NCI-H2107 (cell line): ENCODE measurements at regions not wholly inside any gene's neighbourhood (a gene's known extent, or its start where the extent isn't known, plus 50 kb on each side); places are given as distances from the start of the nearest gene placed in this dataset.

Experiments used
- DNase-seq: peaks from one replicate; lab custom pipeline; 2025; lab: John Stamatoyannopoulos, UW

DNA sequence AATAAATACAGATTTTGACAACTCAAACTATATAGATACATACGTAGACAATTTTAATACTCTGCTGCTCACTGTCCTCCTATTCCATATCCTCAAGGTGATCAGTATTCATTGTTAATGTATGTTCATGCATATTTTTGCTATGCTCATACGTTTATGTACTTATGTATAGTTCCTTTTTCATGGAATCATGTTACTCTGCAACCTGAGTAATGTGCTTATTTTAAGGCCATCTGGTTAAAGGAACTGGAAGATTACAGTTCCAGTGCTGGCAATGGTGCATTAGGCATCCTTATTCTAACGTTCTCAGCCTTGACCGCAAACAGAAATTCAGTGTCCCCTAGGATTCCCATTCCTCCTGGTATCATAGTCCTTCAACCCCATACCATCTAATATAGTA lies 385.0 kb upstream of the TNP1 start:
- no peak for DNase-seq

DNA sequence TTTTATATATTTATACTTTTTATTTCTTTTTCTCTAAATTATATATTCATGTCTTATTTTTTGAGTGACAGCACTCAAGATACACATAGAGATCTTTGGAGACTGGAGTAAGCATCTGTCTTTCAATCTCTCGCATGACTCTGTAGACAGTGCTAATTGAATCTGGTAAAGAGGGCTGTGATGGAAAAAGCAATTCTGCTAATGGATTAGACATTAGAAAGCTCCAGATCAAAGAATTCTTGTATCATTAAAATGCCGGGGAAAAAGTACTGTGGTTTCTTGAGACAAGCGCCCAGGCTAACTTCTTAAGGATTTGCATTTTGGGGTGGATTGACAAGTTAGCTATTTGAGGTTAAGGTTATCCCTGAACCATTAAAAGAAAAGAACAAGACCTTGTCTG lies 383.1 kb upstream of the TNP1 start:
- no peak for DNase-seq

DNA sequence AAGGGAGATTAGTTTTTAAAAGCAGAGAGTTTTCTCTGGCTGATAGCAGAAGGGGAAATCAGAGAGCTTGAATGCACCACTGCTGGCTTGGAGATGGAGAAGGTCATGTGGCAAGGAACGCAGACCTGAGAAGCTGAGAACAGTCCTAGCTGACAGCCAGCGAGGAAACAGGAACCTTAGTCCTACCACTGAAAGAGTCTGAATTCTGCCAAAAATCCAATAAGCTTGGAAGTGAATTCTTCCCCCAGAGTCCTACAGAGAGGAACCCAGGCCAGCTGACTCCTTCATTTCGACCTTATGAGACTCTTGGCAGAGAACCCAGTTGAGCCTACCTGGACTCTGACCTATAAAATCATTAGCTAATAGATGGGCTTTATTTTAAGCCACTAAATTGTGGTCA lies 371.9 kb upstream of the TNP1 start:
- DNase-seq, result no peak

GRCh38 chr2:217231212-217231611 lies 371.3 kb upstream of the TNP1 start:
- no peak for DNase-seq

GRCh38 chr2:217228732-217229131 lies 368.9 kb upstream of the TNP1 start:
- no peak for DNase-seq

GRCh38 chr2:217227794-217228193 lies 367.9 kb upstream of the TNP1 start:
- DNase-seq, result no peak

GRCh38 chr2:217225596-217225995 lies 365.7 kb upstream of the TNP1 start:
- no peak for DNase-seq

GRCh38 chr2:217223222-217223930 lies 363.5 kb upstream of the TNP1 start:
- DNase-seq, result no peak

DNA sequence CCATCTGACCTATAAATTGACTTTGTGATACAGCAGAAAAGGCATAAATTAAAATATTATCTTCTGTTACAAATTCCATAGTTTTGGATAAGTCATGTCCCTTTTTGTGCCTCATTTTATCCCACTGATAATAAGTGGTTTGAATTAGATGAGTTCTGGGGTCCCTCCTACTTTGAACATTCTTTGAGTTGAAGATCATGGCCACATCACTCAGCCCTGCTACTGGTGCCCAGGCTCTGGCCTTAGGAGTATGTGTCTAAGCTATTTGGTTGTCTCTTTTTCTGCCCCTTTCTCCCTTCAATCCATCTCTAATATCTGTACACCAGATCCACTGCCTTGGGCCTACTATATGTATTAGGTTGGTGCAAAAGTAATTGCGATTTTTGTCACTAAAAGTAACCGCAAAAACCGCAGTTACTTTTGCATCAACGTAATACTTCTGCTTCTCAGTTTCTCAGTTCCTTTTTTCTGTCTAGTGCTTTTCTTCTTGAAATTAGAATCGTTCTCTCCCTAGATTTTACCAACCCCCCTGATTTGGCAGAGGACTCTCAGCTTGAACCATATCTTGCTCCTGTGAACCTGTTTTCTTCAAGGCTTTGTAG lies 362.5 kb upstream of the TNP1 start:
- DNase-seq, result no peak

- no peak for DNase-seq
Measured at GRCh38 chr2:217220228-217221013, 360.6 kb upstream of the TNP1 start.

DNA sequence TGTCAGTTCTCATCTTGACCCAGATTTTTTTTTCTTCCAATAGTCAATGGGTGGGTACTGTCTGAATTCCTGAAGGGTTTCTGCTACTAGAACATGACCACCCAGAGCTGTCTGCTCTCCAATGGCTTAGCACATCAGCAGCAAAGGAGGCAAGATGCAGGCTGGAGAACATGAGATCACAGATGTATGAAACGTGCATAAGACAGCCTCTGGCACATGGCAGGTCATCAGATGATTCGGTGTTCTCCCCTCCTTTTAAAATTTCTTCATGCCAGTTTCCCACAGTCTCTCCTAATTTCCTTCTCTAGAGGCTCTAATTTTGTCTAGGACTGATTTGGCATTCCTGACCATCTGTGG lies 359.3 kb upstream of the TNP1 start:
- no peak for DNase-seq

GRCh38 chr2:217218269-217219163 lies 358.7 kb upstream of the TNP1 start:
- DNase-seq, result no peak

DNA sequence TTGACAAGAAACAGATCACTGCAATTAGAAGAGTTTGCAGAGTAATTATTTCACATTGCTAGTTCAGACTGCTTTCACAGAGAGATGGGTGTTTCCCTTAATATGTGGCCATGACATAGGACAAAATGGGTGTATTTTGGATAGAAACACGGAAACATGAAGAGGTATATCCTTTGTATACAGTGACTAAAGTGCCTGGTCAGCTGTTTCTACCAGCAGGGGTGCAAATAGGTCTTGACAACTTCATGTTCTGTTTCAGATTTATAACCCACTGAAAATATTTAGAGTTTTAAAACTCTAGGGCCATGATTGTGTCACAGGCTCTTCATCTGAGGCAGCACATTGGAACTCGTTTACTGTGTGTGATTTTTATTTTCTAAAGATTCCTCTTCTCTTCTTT lies 357.1 kb upstream of the TNP1 start:
- no peak for DNase-seq

DNA sequence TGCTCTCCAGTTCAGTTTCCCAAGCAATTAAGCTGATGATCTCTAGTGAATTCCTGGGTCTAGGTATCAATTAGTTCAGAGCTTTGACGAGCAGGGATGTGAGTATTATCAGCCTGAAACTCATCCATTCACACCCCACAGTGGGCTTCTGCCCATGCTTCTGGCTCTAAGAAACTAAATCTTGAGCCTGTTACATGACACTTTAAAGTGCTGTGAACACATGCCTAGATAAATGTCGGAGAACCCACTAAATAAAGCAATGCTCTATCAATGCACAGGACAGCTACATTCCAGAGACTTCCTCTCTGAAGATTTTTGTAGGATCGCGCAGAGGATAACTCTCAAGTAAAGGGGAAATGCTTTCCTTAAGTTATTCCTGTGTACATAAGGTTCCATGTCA lies 356.5 kb upstream of the TNP1 start:
- no peak for DNase-seq

- DNase-seq, result no peak
Measured at GRCh38 chr2:217215877-217216276, 356.0 kb upstream of the TNP1 start.

DNA sequence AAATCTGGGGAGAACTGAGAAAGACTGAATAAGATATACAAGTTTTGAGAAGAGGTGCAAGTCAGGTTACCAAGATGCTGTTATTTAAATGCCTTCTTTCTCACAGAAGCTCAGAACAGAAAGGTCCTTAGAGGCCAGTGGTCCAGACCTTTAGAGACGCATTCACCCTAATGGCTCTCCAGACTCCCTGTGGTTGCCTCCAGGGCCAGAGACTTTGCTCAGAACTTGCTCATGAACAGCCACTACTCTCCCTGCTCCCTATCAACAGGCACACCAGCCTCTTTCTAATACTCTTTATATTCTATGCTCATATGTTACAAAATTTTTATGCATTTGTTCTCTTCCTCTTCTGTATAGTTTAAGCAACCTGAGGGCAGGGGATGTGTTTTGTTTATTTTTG lies 349.0 kb upstream of the TNP1 start:
- DNase-seq, result no peak

- DNase-seq, result no peak
Measured at GRCh38 chr2:217207699-217208010, 347.8 kb upstream of the TNP1 start.

DNA sequence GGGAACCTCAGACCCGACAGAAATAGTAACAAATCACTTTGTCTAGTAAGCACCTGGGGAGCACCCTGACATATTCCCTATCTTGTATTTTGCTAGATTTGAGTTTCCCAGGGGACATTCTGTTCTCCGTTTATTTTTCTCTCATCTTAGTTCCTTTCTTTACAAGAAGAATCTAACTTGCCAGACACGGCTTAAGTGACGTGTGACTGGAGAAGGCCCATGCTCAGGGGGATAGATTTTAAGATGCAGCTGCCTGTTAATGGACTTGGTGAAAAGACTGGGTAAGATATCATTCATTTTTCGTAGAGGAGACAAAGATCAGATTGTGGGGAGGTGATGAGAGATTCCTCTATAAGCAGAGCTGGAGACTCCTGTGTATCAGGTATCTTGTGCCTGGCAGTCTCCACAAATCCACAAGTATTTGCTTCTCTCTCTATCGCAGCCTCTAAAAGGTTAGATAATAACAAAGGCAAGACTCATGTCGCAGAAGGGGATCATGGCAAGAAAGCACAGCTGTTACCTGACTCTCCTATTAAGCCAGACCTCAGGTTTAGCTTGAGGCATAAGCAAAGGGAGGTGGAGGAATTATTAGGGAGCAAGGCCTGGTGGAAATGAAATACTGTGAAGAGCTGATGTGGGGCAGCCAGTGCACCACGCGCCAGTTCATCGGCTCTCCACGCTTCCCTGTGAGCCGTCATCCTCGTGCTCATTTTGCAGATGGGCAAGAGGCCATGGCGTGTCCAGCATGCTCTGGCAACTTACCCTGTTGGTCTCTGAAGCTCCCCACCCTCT lies 347.2 kb upstream of the TNP1 start:
- DNase-seq, result no peak

GRCh38 chr2:217206016-217206725 lies 346.3 kb upstream of the TNP1 start:
- DNase-seq, result no peak

DNA sequence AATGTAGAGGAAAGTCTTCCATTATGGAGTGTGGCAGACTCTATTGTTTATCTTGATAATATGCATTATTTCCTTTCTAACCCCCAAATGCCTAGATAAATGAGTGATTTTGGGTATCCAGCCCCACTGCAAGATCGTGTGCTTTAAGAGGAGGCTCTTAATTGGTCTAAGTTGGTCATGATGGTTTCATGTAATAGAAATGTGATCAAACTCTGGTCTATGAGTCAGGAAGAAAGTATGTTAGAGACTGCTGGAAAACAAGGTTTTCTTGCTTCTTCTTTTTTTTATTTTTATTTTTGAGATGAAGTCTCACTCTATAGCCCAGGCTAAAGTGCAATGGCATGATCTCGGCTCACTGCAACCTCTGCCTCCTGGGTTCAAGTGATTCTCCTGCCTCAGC lies 344.5 kb upstream of the TNP1 start:
- DNase-seq, result no peak

DNA sequence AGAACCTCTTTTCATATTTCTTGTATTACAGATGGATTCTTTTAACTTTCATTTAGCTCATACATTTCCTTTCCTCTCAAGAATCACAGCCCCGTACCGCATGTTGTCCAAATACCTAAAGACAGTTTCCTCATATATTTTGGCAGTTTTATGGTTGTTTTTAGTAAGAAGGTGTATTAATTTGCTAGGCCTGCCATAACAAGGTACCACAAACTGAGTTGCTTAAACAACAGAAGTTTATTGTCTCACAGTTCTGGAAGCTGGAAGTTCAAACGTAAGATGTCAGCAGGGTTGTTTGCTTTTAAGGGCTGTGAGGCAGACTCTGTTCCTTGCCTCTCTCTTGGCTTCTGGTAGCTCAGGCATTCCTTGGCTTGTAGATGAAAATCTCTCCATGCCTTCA lies 343.2 kb upstream of the TNP1 start:
- no peak for DNase-seq
